Adrenal gland (tissue), 5 donors: ENCODE measurements at regions not wholly inside any gene's neighbourhood (a gene's known extent, or its start where the extent isn't known, plus 50 kb on each side); places are given as distances from the start of the nearest gene placed in this dataset.

Source experiments
- CTCF ChIP-seq, 6 experiments: fragments of 450-650 bp in 4 of 6; fragments of 200-600 bp in 2 of 6; sonication (generic) in 1 of 6; IDR thresholded peaks; 1 replicate in 5 of 6; 2 replicates in 1 of 6; pipeline versions ENCODE4 v1.5.1 to v1.8.0; 2016 to 2021; ENCODE audit warnings: antibody characterized with exemption in 6 of 6, mild to moderate bottlenecking in 2 of 6, moderate library complexity in 1 of 6
- POLR2A ChIP-seq, 2 donors: fragments of 450-650 bp; IDR thresholded peaks; one replicate each; pipeline ENCODE4 v1.6.1; 2017; ENCODE audit warnings: antibody characterized with exemption in 2 of 2, mild to moderate bottlenecking in 2 of 2, moderate library complexity in 1 of 2
- donor health status: DM: no; HTN: no; CAD: no.

DNA sequence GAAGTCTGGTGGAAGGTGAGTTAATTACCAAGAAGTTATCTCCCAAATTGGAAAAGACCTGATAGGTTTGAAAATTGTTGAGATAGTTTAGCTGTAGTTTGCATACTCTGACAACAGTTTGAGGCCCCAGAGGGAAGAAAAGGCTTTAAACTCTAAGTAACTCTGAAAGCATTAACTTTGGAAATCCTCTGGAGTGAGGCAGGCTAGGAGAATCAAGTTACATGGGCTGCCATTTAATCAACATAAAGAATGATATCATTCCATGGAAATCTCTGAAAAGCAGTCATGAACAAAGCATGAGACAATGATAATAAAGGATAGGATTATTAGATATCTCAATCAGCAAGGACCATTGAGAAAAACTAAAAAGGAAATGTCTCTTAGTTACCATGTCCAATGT, 647.1 kb downstream of the ANKRD50 start:
- TF ChIP-seq CTCF (IDR thresholded peaks at IDR 0.05) (no peak), POLR2A (IDR thresholded peaks at IDR 0.05) (no peak)
